ENCODE measurements at regions not wholly inside any gene's neighbourhood (a gene's known extent, or its start where the extent isn't known, plus 50 kb on each side); places are given as distances from the start of the nearest gene placed in this dataset.

DNA sequence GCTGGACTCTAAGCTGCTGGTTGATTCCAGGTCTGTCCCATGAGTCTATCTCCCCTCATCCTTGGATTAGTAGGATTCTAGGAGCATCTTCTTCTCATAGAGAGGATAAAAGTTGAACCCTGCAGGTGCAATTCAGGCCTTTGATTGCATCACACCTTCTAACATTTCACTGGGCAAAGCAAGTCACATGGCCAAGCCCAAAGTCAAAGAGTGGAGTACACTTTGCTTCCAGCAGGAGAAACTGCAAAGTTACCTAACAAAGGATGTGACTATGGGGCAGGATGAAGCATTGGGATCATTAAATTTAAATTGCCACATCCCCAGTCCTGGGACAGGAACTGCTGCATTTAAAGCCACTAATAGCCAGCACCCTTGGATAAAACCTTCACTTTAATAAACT is 51.0 kb upstream of the EGFLAM start:
- DNase-seq, result no peak

DNA sequence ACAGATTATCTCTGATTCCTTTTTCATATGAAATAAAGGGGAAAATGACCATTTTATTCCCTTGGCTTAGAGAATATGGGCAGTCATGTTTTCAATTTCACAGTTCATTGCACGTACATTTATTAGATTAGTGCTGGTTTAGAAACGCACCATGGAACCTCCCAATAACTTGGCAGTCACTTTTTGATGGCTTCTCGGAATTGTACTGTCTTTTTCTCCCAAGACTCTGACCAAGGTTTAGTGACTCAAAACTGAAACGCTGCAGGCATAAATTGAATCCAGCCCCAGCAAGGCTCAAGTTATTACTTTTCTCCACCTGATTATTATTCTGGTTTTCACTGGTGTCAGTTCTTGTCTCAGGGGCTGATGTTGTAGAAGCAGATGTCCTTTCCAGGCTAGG is 55.6 kb upstream of the EGFLAM start:
- DNase-seq, result no peak

DNA sequence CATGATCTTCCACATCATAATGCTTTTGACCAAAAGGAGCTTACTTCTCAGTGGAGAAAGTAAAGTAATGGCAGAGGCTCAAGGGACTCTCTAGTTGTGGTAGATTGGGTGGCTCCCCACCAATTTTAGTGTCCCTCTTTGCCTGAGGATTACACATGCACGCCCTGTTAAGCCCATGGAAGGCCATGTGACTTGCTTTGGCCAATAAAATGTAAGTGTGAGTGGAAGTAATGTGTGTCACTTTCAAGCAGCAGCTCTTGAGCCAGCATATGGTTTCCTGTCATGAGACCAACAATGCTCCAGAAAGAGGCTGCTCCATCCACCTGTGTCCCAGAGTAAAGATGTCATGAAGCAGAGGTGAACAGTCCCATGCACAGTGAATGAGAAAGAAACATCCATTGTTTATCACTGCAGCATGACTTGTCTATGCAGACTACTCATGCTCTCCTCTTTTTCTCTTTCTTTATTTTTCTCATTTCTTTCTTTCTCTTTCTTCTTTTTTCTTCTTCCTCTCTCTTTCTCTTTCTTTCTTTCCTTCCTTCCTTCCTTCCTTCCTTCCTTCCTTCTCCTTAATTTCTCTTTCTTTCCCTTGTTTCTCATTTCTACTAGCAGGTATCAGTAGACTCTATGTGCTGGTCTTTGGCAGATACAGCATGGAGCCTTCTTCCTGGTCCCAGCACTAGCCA is 57.3 kb upstream of the EGFLAM start:
- DNase-seq, result no peak

DNA sequence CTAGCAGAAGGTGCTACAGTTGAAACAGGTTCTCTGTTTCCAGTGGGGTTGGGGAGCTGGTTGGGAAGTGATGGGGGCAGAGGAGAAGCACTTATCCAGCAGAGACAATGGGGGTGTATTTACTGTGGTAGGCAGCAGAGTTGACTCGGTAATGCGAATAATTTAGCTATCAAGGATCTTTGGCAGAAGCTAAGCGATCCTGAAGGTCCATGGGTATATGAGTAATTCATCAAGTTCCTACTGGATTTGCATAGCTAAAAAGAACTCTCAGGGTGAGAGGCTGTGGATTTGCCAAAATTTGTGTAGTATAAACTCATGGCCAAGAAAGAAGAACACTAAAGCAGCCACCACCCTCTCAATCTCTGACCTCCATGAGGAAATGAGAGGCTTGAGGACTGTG is 61.2 kb upstream of the EGFLAM start:
- no peak for DNase-seq

DNA sequence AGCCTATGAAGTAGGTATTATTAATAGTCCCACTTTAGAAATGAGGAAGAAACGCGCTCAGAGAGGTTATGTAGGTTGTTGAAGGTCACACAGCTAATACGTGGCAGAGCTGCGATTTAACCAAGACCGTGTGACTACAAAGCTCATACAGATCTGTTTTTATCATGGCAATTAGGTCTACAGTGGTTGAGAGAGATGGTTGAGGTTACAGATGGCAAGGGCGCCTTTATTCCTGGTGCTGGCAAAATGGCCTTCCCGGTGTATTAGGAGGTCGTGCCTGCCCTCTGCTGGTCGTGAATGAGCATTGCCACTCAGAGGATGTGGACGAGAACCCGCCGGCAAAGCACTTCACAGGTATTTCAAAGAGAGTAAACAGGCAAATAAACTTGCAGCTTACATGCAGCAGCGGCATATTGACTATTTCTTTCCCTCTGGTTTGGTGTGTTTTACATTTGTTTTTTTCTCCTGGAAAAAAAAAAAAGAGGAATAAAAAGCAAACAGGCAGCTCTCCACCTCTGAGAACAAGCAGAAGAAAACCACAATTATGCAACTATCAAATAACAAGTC is 65.3 kb upstream of the EGFLAM start:
- DNase-seq, result peak; percentile 25

DNA sequence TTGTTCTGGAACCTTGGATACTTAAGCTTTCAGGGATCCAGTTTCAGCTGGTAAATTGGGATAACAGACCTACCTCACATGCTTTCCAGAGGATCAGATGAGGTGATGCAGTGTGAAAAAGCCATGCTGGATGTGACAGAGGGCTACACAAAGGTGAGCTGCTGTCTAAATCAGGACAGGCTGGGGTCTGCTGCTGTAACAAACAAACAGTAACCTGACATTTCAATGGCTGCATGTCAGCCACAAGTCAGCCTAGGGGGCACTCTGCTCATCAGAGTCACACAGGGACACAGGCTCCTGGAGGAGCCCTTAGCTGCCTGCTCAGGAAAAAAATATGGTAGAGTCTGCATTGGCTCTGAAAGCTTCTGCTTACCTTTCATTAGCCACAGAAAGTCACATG is 66.7 kb upstream of the EGFLAM start:
- no peak for DNase-seq

DNA sequence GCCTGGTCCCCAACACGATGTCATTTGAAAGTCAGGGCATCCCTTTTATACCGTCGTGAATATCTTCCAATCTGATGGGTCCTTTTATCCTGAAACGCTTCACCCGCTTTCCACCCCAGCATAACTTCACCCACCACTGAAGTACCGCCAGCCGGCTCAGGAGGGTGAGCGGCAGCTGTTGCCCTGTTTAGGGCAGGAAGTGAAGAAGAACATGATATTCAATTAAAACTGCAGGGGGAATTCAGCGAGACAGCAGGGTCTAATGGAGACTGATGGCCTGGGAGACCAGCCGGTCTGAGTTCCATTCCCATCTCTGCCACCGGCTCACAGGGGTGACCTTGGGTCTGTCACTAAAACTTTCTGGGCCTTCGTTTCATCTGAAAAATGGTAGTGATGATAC is 68.2 kb upstream of the EGFLAM start:
- no peak for DNase-seq

DNA sequence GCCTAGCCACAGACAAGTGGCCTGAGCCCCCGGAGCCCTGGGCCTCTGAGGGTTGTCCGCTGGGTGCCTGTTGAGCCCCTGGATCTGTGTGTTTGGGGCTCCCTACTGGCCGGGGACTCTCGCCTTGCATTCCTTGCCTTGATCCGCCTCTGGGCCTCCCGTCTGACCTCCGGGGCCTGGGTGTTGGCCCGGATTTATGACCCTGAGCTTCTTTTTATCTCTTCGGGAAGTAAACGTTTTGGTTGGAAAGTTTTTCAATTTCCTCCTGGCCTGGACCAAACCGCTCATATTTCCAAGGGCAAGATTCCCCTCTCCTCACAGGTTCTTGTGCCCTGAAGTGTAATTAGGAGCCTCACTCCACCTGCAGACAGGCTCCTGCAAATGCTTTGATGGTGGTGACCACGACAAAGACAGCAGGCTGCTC is 69.3 kb upstream of the EGFLAM start:
- no peak for DNase-seq

DNA sequence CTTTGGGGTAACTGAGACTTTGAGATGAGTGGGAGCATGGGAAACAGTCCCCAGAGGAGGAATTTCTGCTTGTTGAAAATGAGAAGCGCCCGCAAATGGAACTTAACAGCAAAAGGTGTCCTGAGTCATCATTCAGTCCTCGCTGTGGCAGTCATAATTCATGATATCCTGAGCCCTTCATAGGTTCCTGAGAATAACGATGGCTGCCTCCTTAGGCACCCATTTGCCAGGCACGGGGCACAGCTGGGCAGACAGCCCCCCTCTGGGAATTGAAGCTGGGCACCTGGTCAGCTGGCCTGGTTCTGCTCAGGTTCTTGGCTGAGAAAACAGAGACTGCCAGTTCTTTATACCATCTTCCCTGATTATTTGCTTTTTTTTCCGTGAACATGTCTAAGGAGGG is 69.8 kb upstream of the EGFLAM start:
- DNase-seq, result no peak

DNA sequence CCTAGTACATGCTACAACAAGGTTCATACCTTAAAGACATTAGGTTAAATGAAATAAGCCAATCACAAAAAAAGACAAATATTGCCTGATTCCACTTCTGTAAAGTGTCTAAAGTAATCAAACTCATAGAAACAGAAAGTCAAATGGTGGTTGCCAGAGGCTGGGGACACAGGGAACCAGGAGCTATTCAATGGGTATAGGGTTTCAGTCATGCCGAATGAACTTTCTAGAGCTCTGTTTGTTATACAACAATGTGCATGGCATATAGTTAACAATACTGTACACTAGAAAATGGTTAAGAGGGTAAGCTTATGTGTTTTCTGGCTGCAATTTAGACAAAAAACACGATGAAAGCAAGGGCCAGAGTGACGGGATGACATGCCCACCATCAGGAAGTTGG is 70.8 kb upstream of the EGFLAM start:
- DNase-seq, result no peak

DNA sequence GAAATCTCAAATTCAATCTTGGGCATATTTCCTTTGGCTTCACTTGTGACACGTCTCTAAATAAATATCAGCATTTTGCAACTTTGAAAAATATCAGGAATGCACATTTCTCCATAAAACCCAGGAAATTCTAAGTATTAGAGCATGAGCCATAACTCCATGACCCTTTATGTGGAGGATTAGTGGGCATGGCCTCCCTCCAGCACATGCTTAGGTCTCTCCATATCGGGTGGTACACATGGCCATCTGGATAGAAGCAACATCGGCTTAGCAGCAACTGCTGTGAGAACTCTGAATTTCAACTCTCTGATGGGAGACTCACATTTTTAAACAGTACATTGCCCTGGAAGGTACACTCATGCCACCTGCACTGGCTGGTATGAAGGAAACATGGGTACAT is 73.7 kb upstream of the EGFLAM start:
- no peak for DNase-seq

DNA sequence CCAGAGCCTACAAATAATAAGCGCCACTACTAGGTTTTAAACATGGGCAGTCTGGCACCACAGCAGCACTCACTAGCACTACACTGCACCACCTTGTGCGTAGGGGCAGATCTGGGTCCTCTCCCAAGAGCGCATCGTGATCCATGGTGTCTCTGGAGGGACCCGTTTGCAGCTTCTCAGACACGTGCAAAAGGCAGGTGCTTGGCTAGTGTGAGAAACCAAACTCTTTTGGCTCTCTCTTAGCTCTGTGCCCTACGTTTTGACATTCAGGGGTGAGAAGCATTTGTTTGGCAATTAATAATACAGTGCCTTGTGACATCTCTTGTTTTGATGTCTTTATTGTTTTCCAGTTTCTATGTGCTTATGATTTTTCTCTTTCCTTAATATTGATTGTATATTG is 75.4 kb upstream of the EGFLAM start:
- no peak for DNase-seq

DNA sequence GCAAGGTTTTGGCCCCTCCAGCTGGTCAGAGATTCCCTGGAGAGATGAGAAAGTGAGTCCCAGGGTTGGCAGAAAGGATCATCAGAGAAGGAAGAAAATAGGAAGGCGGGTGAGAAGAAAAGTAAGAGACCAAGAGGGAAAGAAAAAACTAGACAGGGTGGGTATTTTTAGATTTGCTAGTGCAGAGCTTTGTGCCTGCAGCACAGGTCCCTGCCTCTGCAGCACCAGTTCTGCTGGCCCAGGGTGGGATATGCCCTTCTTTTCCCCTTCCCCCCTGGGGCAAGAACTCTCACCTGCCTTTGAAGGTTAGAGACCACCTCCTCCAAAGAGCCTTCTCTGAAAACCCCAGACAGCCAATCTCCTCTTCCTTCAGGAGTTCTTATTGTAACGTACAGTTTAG is 90.3 kb upstream of the EGFLAM start:
- DNase-seq, result no peak

DNA sequence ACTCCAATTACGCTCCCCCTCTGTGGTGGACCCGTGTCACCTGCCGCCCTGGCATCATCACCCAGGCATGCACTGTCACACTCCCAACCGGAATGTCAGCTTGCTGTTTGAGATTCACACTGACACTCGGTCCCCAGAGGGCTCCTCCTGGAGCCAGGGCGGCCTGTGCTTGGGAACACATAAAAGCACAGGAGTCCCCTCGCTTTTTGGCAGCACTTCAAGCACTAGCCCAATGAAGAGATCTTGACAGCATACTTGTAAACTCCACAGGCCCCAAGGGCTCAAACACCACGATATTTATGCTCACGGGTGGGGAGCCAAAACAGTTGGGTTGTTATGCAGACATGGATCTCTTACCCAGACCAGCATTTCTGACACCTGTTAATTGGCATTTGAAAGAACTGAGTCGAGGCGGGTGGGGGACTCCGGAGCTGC is 90.8 kb upstream of the EGFLAM start:
- no peak for DNase-seq

DNA sequence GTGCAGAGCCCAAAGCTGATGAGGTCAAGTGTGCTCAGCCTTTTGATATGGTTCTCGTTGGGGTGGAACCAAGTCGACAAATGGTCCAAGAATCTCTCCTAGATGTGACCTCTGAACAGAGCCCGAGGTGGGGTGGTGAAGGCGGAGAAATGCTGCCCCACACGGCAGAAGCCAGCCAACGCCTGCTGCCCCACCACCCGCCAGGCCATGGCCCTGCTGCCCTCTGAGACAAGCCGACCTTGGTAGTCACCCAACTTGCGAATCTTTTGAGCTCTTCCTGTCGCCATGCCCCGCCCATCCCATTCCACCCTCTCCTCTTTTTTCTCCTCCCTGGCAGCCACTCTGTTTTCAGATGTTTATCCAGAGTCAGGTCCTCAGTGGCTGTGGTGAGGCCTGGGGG is 91.5 kb upstream of the EGFLAM start:
- DNase-seq, result no peak

DNA sequence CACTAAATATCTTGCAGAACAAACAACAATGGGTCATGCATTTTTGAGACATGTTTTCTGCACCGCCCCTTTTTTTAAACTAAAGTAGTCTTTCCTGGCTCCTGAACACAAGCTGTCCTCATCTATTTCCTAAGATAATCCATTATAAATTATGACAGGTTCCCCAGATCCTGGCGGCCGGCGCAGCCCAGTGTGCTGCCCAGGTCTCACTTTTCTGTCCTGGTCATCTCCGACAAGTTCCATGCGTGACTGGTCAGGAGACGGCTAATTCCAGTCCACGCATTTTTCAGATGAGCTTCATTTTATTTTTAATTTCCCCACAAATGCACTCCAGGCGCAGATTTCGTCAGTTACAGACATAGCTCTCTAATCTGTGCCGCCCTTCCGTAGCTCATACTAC is 92.9 kb upstream of the EGFLAM start:
- DNase-seq, result no peak

DNA sequence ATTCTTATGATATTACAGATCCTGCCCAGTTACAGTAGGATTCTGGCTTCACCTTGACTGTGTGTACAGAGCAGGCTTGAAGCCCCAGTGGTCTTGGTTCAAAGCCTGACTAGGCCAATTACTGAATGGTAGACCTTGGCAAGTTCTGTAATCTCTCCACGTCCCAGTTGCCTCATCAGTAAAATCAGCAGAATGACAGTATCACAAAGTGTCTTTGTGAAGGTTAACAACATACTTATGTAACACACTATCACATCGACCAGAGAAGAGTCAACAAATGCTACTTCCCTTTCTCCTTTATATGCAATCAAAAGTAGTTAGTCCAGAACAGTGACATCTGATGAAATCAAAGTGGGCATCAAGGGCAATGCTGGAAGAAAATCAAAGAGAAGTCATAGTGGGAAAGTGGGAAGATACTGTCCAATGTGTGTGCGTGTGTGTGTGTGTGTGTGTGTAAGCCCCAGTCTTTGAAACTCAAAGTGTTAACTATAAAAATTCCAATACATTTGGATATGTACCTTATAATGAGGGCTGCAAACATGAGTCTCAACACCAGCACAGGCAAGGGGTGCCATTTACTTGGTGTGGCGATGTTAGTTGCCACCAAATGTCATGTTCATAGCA is 93.5 kb upstream of the EGFLAM start:
- no peak for DNase-seq

DNA sequence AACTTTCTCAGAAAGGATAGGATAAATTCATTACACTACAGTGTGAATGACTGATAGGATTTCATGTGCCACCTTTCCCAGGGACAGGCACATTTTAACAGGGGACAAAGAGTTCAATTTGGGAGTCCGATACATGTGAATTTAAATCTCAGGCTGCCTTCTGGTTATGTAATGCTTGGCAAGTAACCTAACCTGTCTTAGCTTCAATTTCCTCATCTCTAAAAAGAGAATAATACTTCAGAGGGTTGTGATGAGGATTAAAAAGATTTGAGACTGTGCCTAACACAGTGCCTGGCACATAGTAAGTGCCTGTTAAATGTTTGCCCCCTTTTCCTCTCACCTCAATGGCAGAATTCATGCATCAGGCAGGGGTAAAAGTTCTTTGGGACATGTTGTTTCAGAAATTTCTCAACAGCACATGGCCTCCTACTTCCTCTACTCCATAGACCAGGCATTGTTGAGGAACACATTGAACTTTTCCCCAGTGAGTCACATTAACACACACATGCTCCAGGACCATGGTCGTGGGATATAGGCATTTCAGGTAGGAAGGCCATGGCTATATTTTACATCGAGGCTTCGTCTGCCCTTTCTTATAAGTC is 94.6 kb upstream of the EGFLAM start:
- no peak for DNase-seq

DNA sequence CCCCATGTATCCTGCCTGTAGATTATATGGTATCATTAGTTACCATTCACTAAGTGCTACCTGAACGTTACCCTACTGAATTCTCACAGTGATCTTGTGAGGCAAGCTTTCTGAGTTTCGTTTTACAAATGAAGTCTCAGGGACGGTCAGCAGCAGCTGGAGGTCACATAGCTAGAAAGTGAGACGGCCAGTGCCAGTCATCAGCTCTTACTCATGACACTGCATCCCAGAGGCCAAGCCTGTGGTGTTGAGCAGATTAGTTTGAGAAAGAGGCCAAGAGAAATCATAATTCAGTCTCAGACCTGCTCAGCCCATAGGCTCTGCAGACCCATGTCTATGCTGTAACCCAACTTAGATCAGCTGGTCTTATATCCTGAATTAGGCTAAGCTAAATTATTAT is 95.7 kb upstream of the EGFLAM start:
- DNase-seq, result no peak

DNA sequence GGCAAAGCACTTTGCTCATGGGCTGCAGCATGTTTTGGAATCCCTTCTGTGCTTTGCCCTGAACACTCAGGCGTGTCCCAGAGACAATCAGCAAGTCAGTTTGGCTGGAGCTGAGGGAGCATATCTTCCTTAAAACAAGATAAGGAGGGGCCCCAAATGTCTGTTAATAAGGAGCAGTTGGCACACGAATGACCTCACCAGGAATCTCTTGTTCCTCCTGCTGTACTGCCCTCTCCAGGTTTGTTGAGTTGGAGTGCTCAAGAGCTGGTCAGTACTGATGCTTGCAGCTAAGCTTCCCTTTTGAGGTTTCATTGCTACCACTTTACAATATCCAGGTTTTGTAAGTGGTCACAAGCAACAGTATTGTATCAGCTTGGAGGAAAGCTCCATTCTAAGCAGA is 101.3 kb upstream of the EGFLAM start:
- no peak for DNase-seq

DNA sequence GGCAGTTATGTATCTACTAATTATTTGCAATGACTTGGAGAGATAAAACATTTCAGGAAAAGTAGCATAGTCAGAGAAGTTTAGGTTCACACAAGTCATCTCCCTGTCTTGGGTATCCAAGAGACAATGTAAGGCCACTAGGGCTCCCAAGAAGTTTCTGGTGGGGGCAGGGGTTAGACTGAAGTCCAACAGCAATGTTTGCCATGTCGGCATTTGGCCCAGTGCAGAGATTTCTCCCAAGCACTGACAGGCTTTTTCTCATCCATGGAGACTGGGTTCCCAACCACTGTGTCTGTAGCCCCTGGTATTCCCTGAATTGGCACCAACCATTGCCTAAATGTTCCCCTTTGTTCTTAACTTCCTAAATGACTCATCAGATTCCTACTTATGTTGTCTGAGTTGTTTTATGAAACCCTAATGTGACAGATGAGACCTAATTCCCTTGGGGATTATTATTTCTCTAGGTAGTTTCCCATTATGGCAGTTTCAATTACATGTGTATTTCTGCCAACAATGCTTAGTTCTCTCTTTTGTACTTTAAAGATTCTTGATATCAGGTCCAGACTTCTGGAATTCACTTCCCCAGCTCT is 103.6 kb upstream of the EGFLAM start:
- DNase-seq, result no peak

DNA sequence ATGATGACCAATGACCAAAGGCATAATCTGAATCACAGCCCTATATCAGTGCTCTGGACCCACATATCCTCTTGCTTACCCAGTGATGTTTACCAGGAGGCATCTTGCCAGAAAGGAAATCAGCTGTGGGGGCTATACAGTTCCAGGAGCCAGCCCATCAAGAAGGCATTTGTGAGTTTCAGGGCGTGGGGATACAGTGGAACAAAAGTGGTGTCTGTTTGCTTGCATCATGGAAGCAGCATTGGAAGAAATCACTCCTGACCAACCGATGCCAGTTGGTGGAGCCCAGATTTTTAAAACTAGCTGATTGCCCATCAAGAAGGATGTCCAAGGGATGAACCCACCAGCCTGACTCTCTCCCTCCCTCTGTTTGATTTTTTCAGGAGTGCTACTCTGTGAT is 106.5 kb upstream of the EGFLAM start:
- no peak for DNase-seq

DNA sequence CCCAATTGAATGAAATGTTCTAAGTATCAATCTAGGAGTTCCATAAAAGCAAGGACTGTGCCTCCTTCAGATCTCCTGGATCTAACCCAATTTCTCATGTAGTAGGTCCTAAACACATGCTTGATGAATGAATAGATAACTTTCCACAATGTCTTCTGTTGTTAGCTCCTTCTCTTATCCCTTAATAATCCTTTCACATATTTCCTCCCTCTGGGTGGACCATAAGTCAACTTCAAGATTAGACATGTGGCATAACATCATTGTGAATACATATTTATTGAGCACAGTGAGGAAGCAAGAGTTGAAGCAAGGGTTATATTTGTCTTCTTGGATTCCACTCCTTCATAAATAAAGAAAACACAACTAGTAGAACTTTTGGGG is 108.6 kb upstream of the EGFLAM start:
- no peak for DNase-seq

DNA sequence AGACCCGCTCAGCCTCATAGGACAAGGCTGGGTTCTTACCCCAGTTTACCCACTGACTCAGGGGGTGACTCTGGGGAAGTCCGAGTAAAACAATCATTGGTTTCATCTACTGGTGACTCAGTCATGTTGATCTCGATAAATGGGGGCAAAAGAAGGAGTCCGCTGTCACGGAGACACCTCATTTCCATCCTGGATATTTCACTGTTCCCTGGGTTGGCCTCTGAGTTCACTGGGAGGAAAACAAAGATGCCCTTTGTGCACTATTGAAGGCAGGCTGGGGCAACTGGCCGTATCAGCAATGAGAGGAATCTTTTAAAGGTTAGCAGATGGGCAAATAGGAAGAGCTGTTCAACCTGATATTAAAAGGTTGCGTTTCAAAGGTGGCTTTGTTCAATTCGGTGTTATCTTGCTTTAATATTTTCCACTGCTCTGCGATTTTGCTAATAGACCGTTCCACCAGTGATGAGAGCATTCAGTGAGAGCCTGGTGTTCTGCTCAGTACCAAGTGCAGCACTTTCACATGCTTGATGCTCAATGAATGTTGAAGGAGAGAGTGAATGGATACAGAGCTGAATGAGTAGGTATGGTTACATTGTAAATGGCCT is 110.2 kb upstream of the EGFLAM start:
- no peak for DNase-seq
